Common myeloid progenitor, CD34-positive (primary cell): ENCODE measurements at regions not wholly inside any gene's neighbourhood (a gene's known extent, or its start where the extent isn't known, plus 50 kb on each side); places are given as distances from the start of the nearest gene placed in this dataset.

ENCODE experiments used
- CTCF ChIA-PET: fragments of 350-600 bp; sonication (Branson Sonifier 250); formaldehyde crosslinking; loops from one replicate; lab custom pipeline; 2021; ENCODE audit warnings: antibody characterized with exemption; lab: Charles Lee
- POLR2A ChIA-PET: fragments of 350-600 bp; sonication (Branson Sonifier 250); formaldehyde crosslinking; loops from one replicate; lab custom pipeline; 2021; ENCODE audit warnings: antibody characterized with exemption; lab: Charles Lee
- DNase-seq, 3 donors: peaks; one replicate each; pipeline versions ENCODE4 v3.0.0 to v3.0.0-alpha.2; 2013
- H3K27ac ChIP-seq, 2 experiments: 1 replicate in 1 of 2; 2 replicates in 1 of 2; pipeline ENCODE4 v1.7.0; 2013; ENCODE audit warnings: inconsistent platforms in 2 of 2, low read length in 2 of 2, mild to moderate bottlenecking in 2 of 2, low read depth in 1 of 2, moderate library complexity in 1 of 2; ENCODE audit not compliant: severe bottlenecking in 2 of 2, insufficient read depth in 1 of 2, poor library complexity in 1 of 2
- H3K27me3 ChIP-seq, 5 experiments: replicated peaks in 2 of 5; 1 replicate in 3 of 5; 2 replicates in 2 of 5; pipeline versions ENCODE4 v1.6.1 to v1.7.0; 2013; ENCODE audit warnings: low read length in 4 of 5, mild to moderate bottlenecking in 2 of 5, moderate library complexity in 2 of 5, inconsistent platforms in 1 of 5; ENCODE audit not compliant: insufficient read depth in 5 of 5, control insufficient read depth in 4 of 5
- H3K36me3 ChIP-seq, 4 experiments: 1 replicate in 2 of 4; 2 replicates in 2 of 4; pipeline versions ENCODE4 v1.6.1 to v1.7.0; 2013; ENCODE audit warnings: low read length in 3 of 4, control low read depth in 1 of 4, mild to moderate bottlenecking in 1 of 4; ENCODE audit not compliant: control insufficient read depth in 4 of 4, insufficient read depth in 4 of 4
- H3K4me1 ChIP-seq, 4 experiments: 1 replicate in 3 of 4; 2 replicates in 1 of 4; pipeline versions ENCODE4 v1.6.1 to v1.7.1; 2013; ENCODE audit warnings: low read length in 3 of 4, mild to moderate bottlenecking in 3 of 4, control low read depth in 1 of 4, inconsistent platforms in 1 of 4, moderate library complexity in 1 of 4; ENCODE audit not compliant: control insufficient read depth in 4 of 4, insufficient read depth in 4 of 4; ENCODE audit errors: control extremely low read depth in 1 of 4
- H3K4me3 ChIP-seq, 7 experiments: 1 replicate in 4 of 7; 2 replicates in 3 of 7; pipeline versions ENCODE4 v1.5.1 to v1.7.0; 2013; ENCODE audit warnings: mild to moderate bottlenecking in 7 of 7, low read length in 6 of 7, moderate library complexity in 6 of 7, inconsistent platforms in 2 of 7, low read depth in 2 of 7, control low read depth in 1 of 7; ENCODE audit not compliant: insufficient read depth in 4 of 7, control insufficient read depth in 1 of 7; ENCODE audit errors: extremely low read depth in 1 of 7
- H3K9me3 ChIP-seq, 5 experiments: 1 replicate in 4 of 5; 2 replicates in 1 of 5; pipeline versions ENCODE4 v1.6.1 to v1.7.1; 2013; ENCODE audit warnings: low read length in 4 of 5, mild to moderate bottlenecking in 2 of 5, inconsistent platforms in 1 of 5, low read depth in 1 of 5, moderate library complexity in 1 of 5; ENCODE audit not compliant: control insufficient read depth in 4 of 5, insufficient read depth in 2 of 5; ENCODE audit errors: control extremely low read depth in 1 of 5
- WGBS: methylation state at CpG from one replicate; pipeline ENCODE4 v1.1.5; 2013; ENCODE audit not compliant: insufficient coverage; 5-methylcytosine and 5-hydroxymethylcytosine counted together

GRCh38 chr12:93226361-93226760 is 151.4 kb upstream of the NUDT4 start:
- Histone ChIP-seq H3K9me3 (peaks cover 0 to 4% (median 2%) of the 10 kb centered on the region in 5 experiments), H3K27me3 (no peaks in the 10 kb centered on the region), H3K27ac (no peak overlapping the region), H3K36me3 (no peaks in the 10 kb centered on the region), H3K4me3 (no peak overlapping the region), H3K4me1 (peaks cover 0 to 7% (median 0%) of the 10 kb centered on the region in 4 experiments)
- POLR2A ChIA-PET = no interaction called here
- CTCF ChIA-PET = no interaction called here
- no peak for DNase-seq

- no peak overlapping the region for H3K4me3 ChIP-seq
- H3K27me3 ChIP-seq = no peaks in the 10 kb centered on the region
- no peak overlapping the region for H3K27ac ChIP-seq
- no peaks in the 10 kb centered on the region for H3K36me3 ChIP-seq
- no CpG with 5 or more reads among the region's 6 CpGs for WGBS
- H3K9me3 ChIP-seq = no peaks in the 10 kb centered on the region
- no peaks in the 10 kb centered on the region for H3K4me1 ChIP-seq
- CTCF ChIA-PET = no interaction called here
- POLR2A ChIA-PET = no interaction called here
- DNase-seq = no peak
Measured at GRCh38 chr12:93229494-93230325, 148.0 kb upstream of the NUDT4 start.

GRCh38 chr12:93230326-93230720 is 147.4 kb upstream of the NUDT4 start:
- no peak overlapping the region for H3K4me3 ChIP-seq
- no peaks in the 10 kb centered on the region for H3K27me3 ChIP-seq
- no peak for DNase-seq
- no CpG with 5 or more reads among the region's 3 CpGs for WGBS
- no peaks in the 10 kb centered on the region for H3K9me3 ChIP-seq
- ChIA-PET POLR2A (no interaction called here), CTCF (no interaction called here)
- H3K4me1 ChIP-seq = no peaks in the 10 kb centered on the region
- no peaks in the 10 kb centered on the region for H3K36me3 ChIP-seq
- no peak overlapping the region for H3K27ac ChIP-seq

GRCh38 chr12:93231938-93232337 is 145.8 kb upstream of the NUDT4 start:
- ChIA-PET POLR2A (no interaction called here), CTCF (interaction anchor here (1.0 kb wide), 1 partner anchor 13 kb away, joined by 3 read pairs; no protein-coding TSS in a partner anchor)
- H3K36me3 ChIP-seq = no peaks in the 10 kb centered on the region
- H3K4me1 ChIP-seq = no peaks in the 10 kb centered on the region
- H3K27me3 ChIP-seq = no peaks in the 10 kb centered on the region
- H3K27ac ChIP-seq = no peak overlapping the region
- 100% methylated on average over 3 of the region's 6 CpGs for WGBS
- H3K9me3 ChIP-seq = peaks cover 0 to 10% (median under 1%) of the 10 kb centered on the region in 5 experiments
- no peak overlapping the region for H3K4me3 ChIP-seq
- DNase-seq = no peak

- POLR2A ChIA-PET = no interaction called here
- no peak overlapping the region for H3K27ac ChIP-seq
- DNase-seq = no peak
- WGBS = 71% methylated on average over 1 of the region's 1 CpG
- no peaks in the 10 kb centered on the region for H3K4me1 ChIP-seq
- no peaks in the 10 kb centered on the region for H3K36me3 ChIP-seq
- no peaks in the 10 kb centered on the region for H3K27me3 ChIP-seq
- CTCF ChIA-PET = no interaction called here
- H3K9me3 ChIP-seq = peaks cover 1 to 19% (median 4%) of the 10 kb centered on the region in 5 experiments
- no peak overlapping the region for H3K4me3 ChIP-seq
Measured at GRCh38 chr12:93234641-93235040, 143.1 kb upstream of the NUDT4 start.

GRCh38 chr12:93235881-93236280 is 141.8 kb upstream of the NUDT4 start:
- ChIA-PET POLR2A (no interaction called here), CTCF (no interaction called here)
- Histone ChIP-seq H3K9me3 (peaks cover 3 to 24% (median 8%) of the 10 kb centered on the region in 5 experiments), H3K36me3 (no peaks in the 10 kb centered on the region), H3K4me3 (no peak overlapping the region), H3K4me1 (no peaks in the 10 kb centered on the region), H3K27ac (no peak overlapping the region), H3K27me3 (no peaks in the 10 kb centered on the region)
- DNase-seq = no peak
- WGBS = 100% methylated on average over 5 of the region's 5 CpGs

- POLR2A ChIA-PET = no interaction called here
- H3K9me3 ChIP-seq = peaks cover 3 to 24% (median 8%) of the 10 kb centered on the region in 5 experiments
- no peak for DNase-seq
- no peak overlapping the region for H3K27ac ChIP-seq
- CTCF ChIA-PET = interaction anchor here (1.5 kb wide), 1 partner anchor 9 kb away, joined by 4 read pairs; no protein-coding TSS in a partner anchor
- H3K27me3 ChIP-seq = no peaks in the 10 kb centered on the region
- H3K4me3 ChIP-seq = no peak overlapping the region
- H3K4me1 ChIP-seq = no peaks in the 10 kb centered on the region
- H3K36me3 ChIP-seq = no peaks in the 10 kb centered on the region
- WGBS = 95% methylated on average over 3 of the region's 4 CpGs
Measured at GRCh38 chr12:93237235-93237915, 140.3 kb upstream of the NUDT4 start.
